Stimulated activated CD8-positive, alpha-beta memory T cell treated with anti-CD3 and anti-CD28 coated beads, Interleukin-15, amount 100 ng/mL, for 48 hours (primary cell): ENCODE measurements at regions not wholly inside any gene's neighbourhood (a gene's known extent, or its start where the extent isn't known, plus 50 kb on each side); places are given as distances from the start of the nearest gene placed in this dataset.

Source experiments
- DNase-seq, 2 donors: peaks; one replicate each; pipeline ENCODE4 v3.0.0-alpha.2; 2020; ENCODE audit warnings: low read depth in 2 of 2

DNA sequence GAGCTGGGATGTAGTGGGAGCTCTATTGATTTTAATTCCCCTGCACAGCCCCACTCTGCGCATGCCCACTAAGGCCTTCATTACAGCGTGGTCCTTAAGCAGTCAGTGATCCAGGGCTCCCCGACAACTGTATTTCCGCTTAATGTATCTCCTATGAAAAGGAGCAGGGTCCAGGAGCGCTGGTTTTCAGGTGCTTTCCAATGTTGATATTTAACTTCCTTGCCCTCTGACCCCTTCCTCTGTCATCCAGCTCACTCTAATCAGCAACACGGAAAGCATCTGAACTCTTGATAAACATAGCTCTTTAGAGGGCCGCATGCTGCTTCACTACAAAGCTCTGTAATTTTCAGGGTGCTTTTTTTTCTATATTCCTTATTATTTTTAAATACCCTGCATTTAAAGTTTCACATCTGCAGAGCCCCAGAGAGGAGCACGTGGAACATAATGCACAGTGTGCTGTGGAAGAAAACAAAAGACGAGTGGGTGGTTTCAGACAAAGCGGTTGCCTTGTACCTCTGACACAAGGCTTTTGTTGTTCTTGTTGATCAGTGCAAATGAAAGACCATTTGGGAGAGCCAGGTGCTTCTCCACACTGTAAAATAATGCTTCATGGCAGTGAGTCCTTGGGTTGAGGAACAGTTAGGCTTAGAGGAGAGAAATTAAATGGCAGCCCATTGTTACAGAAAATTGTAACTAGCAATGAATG lies 465.9 kb upstream of the CELF2 start:
- no peak for DNase-seq

DNA sequence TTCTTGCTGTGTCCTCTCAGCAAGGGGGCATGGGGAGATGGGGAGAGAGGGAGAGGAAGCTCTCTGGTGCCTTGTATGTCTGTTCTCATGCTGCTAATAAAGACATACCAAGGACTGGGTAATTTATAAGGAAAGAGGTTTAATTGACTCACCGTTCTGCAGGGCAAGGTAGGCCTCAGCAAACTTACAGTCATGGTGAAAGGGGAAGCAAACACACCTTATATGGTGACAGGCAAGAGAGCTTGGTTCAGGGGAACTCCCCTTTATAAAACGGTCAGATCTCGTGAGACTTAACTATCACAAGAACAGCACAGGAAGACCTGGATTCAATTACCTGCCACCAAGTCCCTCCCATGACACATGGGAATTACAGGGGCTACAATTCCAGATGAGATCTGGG lies 464.7 kb upstream of the CELF2 start:
- DNase-seq: no peak

DNA sequence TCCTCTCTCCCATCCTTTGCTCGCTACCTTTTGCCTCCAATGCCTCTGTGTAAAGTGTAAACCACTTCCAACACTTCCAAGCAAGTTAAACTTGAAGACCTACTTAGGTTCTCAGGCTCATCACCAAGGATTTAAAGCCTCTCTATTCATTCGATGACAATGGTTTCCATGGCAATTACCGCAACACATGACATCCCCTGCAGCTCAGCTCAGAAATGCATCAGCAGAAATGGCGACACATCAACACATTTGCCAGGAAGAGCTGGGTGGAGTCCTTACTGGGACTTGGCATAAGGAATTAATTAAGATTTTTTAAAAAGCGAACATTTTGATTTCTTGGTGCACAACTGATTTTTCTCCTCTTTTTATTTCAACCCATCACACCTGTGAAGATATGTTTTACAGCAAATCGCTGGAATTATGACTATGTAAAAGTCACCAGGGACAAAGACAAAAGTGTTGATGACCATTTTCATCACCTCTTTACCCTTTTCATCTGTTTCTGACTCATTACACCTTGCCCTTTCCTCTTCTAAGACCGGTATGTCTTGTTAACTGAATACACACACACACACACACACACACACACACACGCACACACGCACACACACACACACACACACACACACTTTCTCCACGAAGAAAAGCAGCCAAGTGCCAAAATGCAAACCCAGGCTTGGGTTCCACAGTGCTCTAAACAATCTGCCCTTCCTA lies 453.4 kb upstream of the CELF2 start:
- no peak for DNase-seq

DNA sequence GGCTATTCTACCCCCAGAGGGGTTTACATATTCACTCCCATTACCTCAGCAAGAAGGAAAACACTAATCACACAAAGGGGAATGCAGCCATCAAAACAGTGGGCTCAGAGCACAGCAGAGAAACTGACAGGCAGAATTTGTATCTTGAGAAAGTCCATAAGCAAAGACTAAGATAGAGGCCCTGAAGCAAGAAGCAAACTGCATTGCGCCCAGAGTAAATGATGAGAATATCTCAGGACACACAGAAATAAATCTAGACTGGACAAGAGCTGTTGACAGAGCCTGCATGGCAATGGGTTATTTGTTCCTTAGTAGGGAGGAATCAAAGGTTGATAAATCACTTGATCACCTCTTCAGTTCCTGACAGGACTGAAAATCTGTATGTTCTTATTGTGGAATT lies 440.7 kb upstream of the CELF2 start:
- no peak for DNase-seq

DNA sequence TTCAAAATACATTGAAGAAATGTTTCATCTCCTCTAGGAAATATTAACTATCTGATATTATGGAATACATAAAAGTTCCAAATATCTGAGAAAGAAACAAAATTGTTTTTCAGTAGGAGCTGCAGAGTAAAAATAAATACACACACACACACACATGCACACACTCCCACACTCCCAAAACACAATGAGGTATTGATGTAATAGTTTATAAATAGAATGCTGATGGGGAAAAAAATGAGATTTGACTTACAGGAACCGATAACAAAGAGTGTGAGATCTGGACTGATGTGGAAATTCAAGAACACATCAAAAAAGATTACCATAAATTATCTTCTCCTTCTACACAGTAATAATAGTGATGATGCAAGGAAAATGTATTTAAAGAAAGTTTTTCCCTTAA lies 438.0 kb upstream of the CELF2 start:
- no peak for DNase-seq

DNA sequence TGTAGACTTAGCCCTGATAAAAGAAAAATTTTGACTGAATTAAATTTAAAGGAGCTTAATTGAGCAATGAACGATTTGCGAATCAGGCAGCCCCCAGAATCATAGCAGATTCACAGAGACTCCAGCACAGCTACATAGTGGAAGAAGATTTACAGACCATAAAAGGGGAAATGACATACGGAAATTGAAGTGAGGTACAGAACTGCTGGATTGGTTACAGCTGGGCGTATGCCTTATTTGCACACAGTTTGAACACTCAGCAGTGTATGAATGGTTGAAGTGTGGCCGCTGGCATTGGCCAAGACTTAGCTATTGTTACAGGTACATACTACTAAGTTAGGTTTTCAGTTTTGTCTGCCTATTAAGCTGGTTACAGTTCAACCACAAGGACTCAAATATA lies 433.5 kb upstream of the CELF2 start:
- DNase-seq: no peak

DNA sequence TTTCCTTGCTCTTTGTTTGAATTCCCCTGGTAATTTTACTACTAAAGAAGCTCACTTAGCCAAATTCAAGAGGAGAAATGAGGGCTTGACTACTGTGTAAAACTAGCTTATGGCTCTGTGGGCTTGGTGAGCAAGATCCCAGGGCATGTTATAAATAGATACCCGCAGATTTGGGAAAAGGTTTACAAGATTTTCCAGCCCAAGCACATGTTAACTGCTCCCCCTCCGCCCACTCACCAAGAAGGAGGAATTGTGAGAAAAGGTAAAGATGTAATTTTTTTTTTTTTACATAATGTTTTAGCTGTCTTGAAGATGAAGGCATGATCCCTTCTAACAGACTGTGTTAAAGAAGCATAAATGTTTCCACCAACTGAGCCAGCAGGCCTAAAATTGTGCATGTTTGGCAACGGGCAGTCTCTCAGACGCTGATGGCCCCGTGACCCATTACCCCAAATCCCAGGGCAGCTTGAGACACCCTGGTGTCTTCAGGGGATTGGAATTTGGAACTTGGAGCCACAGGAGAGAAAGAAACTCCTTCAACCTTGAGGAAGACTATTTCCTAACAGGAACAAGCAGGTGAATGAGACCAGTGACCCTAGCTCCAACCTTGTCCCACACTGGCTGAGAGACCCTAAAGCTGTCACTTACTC lies 429.8 kb upstream of the CELF2 start:
- DNase-seq: no peak

DNA sequence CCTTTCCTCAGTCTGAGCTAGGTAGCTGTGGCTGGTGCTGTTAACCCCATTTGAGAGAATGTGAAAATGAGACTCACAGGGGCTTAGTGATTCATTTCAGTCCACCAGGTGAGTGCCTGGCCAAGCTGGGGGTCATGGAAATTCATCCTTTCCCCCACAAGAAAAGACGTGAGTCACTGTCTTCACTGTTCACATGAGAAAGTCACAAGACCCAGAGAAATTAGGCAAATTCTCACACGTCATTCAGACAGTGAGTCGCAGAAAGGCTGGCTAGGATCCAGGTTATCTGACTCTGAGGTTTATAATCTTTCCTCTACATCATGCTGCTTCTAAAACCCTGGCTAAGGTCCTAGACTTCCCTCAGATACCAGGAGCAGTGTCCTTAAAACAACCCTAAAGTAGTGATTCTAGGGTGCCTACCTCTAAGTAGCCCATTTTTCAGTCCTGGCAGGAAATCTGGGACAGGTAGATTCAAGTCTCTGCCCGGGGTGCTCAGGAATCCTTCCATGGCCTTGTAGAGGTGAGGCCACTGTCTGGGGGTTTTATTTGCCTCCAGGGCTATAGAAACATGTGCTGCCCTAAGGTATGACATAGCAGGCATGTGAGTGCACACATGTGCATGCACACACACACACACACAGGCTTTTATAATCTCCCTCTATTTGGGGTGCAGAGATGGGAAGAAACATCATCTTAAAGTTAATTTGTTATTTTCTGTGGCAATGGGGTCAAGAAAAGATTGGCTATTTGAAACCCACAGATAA lies 427.9 kb upstream of the CELF2 start:
- peak in 1 of 2 donors; percentile 14 for DNase-seq

DNA sequence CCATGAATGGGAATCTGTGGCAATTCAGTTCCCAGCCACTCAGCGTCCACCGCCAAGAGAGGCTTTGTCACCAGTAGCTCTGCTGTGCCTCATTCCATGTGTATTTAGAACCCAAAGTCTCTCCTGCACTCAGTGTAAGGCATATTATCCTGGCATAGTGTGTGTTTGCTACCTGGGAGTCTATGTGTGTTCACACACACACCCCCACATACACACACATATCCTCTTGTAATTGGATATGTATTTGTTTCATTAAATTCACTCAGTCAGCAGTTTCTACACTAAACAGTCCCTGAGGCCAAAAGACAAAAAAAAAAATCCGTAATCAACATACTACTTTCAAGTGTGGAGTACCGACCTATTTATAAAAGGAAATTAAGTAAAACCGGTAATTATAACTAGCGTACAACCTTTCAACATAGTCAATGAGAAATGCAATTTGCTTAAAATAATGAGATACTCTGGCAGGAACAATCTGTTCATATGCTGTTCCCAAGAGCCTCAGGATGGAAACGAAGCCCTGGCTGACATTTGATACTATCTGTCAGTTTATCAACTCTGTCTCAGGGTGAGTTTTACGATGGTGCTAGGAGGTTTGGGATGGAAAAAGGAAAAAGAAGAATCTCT lies 425.8 kb upstream of the CELF2 start:
- no peak for DNase-seq

DNA sequence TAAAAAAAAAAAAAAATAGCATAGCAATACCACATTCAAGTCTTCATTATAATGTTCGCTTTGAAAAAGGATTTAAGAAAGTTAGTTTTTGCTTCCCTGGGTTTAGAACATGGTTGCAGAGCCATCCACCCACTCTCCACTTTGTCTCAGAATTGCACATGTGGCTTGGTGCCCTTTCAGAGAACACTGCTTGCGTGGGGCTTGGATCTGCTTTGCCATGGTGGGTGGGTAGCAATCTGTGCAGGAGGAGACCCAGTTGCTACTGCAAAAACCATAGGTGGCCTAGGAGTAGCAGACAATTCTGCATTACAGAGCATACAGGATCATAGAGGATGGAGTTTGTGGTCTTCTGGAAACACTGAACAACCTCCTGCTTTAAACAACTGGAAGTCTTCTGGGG lies 421.4 kb upstream of the CELF2 start:
- DNase-seq: no peak

DNA sequence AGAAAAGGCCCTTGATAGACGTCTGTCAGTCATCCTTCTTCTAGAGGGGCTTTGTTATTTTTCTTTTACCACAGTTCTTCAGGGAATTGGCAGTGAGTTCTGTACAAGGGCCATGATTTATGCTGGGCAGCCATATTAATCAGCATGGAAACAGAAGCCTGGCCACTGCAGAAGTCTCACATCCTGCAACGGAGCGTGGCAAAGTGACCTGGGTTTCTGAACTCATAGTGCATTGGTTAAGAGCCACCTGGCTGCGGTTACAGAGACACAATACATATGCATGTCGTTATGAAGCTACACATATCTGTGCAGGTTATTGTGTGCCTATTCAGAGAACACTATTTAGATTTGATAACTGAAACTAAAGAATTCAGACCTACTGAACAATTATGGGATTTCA lies 419.4 kb upstream of the CELF2 start:
- no peak for DNase-seq

DNA sequence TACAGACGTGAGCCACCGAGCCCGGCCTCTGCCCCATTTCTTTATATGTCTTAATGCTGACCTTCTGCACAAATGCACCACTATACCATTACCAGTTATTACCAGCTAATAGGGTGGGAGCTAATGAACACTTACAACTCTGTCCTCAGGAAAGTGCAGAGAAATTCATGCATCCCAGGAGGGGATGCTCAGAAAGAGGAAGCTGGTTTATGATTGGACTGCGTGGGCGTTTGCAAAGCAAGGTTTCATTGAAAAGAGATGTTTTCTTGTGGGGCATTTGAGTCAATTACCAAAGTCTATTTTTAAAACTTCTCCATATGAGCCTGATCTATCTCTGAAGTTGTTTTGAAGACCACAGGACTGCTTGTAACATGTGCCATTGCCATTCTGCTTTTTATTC lies 417.7 kb upstream of the CELF2 start:
- no peak for DNase-seq

DNA sequence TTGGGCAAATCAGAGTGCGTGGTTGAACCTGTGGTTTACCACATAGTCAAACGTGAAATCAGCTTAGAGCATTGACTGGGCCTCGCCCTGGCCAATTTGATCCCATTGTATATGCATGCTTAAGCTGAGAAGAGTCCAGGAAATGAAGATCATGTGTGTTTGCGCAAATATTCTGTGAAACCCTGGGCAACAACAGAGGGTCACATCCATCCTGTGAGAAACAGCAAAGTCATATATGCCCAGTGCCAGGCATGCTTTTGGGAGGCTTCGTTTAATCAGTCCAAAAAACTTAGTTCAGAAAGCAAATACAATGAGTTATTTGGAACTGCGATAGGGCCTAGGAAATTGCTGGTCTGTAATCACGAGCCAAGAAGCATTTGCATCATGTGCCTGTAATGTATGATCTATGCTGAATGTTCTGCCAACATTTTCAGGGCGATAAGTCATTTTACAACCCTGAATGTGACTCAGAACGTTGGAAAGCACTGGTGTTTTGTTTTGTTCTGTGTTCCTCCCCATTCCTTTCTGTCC lies 412.1 kb upstream of the CELF2 start:
- no peak for DNase-seq

DNA sequence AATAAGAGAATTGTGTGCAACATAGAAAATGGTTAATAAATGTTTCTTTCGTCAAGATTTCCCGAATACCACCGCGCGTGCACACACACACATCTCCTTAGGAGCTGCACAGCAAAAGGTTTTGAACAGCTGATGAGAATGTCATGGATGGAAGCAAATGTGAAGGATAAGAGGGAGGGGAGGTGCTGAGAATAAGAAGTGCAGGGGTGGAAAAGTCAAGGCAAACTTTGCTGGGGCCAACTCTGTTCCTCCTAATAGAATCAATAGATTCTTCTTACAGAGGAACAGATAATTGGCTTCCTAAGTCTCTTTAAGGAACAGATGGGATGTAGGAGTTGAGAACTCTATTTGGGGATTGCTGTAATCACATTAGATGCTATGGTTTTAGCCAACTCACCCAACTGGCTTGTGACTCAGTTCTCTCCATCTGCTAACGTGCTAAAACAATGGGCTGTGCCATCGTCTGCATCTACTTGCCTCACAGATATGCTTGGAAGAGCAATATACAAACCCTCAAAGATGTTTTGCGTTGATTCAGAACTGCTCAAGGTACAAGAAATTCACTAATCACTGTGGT lies 408.2 kb upstream of the CELF2 start:
- DNase-seq: no peak

DNA sequence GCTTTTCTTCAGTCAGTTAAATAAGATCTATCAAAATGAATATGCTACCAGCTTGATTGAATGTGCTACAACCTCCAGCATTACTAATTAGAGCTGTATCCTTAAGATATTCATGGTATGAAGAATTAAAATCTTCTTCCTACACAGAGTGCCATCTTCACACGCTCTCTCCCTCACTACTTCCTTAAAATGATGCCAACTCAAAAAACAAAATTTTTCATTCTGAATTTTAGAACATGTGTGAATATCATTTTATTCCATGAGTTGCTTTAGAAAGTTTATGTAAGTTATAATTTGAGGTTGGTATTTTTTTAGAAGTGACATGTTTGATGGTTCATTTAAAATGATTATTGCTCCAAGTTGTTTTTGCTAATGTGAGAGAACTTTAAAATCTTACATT lies 407.5 kb upstream of the CELF2 start:
- DNase-seq: no peak

DNA sequence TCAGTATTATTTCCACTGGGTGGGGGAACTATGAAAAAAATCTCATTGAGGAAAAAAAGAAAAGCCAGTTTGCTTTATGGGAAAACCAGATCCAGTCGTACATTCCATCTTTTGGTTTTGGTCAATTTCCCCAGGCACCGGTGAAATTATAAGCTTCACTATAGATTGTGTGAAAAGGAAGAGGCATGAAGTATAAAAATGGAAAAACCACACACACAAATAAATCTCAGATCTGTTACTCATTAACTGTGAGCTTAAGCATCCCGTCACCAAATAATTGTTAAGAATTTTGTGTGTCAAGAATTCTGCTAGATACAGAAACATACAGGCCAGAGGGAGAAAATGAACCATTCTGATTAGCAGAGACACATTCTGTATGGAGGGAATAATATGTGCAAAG lies 405.5 kb upstream of the CELF2 start:
- no peak for DNase-seq

DNA sequence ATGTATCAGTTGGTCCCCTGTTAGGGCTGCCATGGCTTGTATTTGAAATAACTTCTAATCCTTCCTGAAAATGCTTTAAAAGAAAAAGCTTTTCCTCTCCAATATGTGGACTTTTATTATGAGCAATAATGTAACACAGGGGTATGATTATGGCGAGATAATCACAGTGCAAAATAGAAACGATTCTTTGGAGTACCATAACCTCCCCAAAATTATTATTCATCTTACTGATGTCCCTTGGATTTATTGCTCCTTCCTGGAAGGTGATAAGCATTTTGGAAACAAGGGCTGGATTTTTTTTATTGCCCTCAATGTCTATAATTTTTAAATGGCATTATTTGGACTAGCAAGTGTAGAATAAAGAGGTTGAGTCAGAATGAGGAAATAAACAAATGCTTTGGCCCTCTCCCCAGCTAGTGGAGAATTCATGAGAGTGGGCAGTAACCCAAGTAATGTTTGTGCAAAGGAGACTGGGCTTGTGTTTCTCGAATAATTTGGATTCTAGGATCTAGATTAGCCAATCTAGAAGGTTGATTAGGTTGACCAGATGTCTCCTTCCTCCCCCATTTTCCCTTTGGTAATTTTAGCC lies 403.9 kb upstream of the CELF2 start:
- DNase-seq: no peak

DNA sequence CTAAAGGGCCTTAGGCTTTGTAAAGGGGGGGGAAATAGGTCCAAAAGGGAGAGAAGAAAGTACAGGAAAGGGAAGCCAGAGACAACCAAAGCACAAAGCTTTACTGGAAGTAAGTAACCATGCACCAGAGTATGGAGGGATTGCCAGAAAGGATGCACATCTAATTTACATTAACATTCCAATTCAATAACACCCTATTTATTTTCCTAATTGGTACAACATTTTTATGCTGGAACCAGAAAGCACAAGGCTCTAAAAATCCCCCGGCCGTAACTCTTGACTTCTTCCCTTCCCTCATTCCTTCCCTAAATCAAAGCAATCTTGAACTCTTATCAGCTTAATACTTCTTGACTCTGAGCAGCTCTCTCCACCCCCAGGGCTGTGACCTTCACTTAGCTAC lies 400.0 kb upstream of the CELF2 start:
- DNase-seq: no peak

DNA sequence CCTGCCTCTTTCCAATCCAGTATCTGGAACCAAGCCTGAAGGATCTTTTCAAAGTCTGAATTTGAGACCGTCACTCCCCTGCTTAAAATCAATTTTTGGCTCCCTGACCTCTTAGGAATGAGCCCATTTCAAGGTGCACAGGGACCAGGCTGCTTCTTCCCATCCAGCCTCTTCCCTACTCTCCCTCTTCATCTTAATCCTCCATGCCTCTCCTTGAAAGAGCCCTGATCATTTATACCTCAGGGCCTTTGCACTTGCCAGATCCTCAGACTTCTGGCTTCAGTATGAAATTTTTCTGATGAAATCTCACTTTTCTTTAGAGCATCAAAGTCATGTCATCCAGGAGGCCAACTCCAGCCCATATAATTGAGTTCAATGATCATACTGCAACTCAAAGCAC lies 399.5 kb upstream of the CELF2 start:
- DNase-seq: no peak

DNA sequence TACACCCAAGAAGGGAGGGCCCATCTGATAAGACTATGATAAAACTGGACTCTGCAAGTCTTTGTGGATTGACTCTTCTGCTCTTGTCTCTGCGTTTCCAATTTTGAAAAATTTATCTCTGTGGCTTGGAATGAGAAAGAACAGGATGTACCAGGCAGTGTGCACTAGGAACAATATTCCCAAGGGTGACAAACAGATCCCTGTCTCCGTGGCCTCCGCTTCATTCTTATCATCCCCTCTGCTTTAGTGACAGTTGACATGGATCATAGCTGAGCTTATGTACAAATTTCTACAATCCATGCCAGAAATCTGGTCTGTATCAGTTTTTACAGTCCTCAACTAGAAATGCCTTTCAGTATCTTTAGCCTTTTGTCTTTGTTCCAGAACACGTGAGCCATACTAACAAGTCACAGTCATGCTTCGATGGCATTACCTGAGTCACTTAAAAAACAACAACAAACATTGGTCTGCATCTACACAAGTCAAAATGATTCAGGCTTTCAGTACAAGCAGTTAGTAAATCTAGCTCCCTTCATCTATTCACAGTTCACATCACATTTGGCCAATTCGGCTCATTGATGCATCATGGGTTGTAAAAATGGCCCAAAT lies 393.6 kb upstream of the CELF2 start:
- DNase-seq: no peak

DNA sequence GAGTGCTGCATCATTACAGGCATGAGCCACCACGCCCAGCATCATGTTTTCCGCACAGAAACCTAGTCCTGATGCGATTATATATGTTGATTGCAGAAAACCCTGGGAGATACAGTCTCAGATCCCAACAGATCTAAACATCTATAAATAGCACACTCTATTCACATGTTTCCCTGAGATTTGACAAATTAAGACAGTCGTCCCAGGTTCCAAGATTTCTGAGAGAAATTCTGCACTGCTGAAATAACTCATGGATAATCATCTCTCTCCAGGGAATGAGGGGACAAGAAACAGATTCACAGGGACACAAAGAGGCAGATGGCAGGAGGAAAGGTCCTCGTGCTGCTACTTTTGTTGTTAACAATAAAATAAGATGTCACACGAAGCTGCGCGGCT lies 393.1 kb upstream of the CELF2 start:
- no peak for DNase-seq
